ENCODE measurements at regions not wholly inside any gene's neighbourhood (a gene's known extent, or its start where the extent isn't known, plus 50 kb on each side); places are given as distances from the start of the nearest gene placed in this dataset.
A peak's percentile ranks its signal among the peaks of the same experiment; 100 is the strongest.

GRCh38 chr5:50964746-50965653, 298.6 kb downstream of the PARP8 start:
- DNase-seq: no peak

GRCh38 chr5:50965654-50966375, 299.4 kb downstream of the PARP8 start:
- no peak for DNase-seq

GRCh38 chr5:50967009-50967562, 300.6 kb downstream of the PARP8 start:
- DNase-seq: no peak

GRCh38 chr5:50967563-50968355, 301.3 kb downstream of the PARP8 start:
- no peak for DNase-seq

GRCh38 chr5:50968356-50969149, 302.1 kb downstream of the PARP8 start:
- DNase-seq: no peak

GRCh38 chr5:50969151-50970031, 303.0 kb downstream of the PARP8 start:
- DNase-seq: no peak

- DNase-seq: no peak
These were observed 309.4 kb downstream of the PARP8 start for GRCh38 chr5:50975840-50976239.

GRCh38 chr5:50978924-50979323, 312.5 kb downstream of the PARP8 start:
- no peak for DNase-seq

GRCh38 chr5:50984640-50985039, 318.2 kb downstream of the PARP8 start:
- peak; percentile 9 for DNase-seq

GRCh38 chr5:50990296-50990924, 324.0 kb downstream of the PARP8 start:
- no peak for DNase-seq

- no peak for DNase-seq
These were observed 329.0 kb downstream of the PARP8 start for GRCh38 chr5:50995285-50995942.

- DNase-seq: peak; percentile 7
These were observed 334.9 kb downstream of the PARP8 start for GRCh38 chr5:51001227-51001923.

- no peak for DNase-seq
These were observed 335.9 kb downstream of the PARP8 start for GRCh38 chr5:51002368-51002767.

GRCh38 chr5:51013036-51013435, 346.6 kb downstream of the PARP8 start:
- DNase-seq: no peak

- no peak for DNase-seq
These were observed 352.0 kb downstream of the PARP8 start for GRCh38 chr5:51018423-51018822.

GRCh38 chr5:51024263-51024662, 357.8 kb downstream of the PARP8 start:
- no peak for DNase-seq

- DNase-seq: no peak
These were observed 356.0 kb upstream of the ISL1 start for GRCh38 chr5:51027271-51027670.

GRCh38 chr5:51028394-51028793, 354.9 kb upstream of the ISL1 start:
- DNase-seq: no peak

GRCh38 chr5:51033215-51033614, 350.0 kb upstream of the ISL1 start:
- no peak for DNase-seq

Data from OCI-M1 (cell line).